ENCODE measurements at regions not wholly inside any gene's neighbourhood (a gene's known extent, or its start where the extent isn't known, plus 50 kb on each side); places are given as distances from the start of the nearest gene placed in this dataset.

DNA sequence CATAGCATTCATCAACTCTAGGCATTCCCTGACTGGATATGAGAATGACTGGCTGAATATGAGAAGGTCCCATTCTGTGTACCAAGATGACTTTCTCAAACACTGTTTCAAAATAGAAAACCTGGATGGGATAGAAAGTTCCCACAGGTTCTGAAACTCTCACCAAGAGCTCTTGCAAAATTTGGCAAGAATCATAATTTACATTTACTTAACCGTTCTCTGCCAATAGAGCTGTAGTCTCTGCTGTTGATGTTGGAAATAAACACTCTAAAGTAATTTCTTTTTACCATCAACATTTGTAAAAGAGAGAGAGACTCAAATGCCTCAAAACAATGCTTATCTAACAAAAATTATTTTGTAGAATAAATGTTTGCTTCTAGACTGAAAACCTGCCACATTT is 221.1 kb downstream of the LMO4 start:
- Histone ChIP-seq H3K36me3 (ENCODE audit: insufficient read depth, low read length, poor library complexity, severe bottlenecking) (no peaks in the 10 kb centered on the region), H3K9me3 (ENCODE audit: low read depth, low read length, poor library complexity, severe bottlenecking) (no peaks in the 10 kb centered on the region), H3K27ac (ENCODE audit: low read depth, low read length, poor library complexity, severe bottlenecking) (no peak overlapping the region), H3K27me3 (replicated peaks; ENCODE audit: insufficient read depth, low read depth, low read length, poor library complexity) (no peaks in the 10 kb centered on the region), H3K4me3 (ENCODE audit: low read depth, low read length, poor library complexity, severe bottlenecking) (no peak overlapping the region), H3K4me1 (ENCODE audit: insufficient read depth, low read length, poor library complexity, severe bottlenecking) (no peaks in the 10 kb centered on the region)
- DNase-seq (ENCODE audit: low spot score), result no peak
- intact Hi-C loops (cut with micrococcal nuclease; ENCODE audit: unreplicated experiment), result no loop called here
- ChIA-PET POLR2A (ENCODE audit: low non-redundant PET) (no interaction called here), CTCF (no interaction called here)
- BruUV-seq (replicated peaks), result no TSS peak
- TF ChIP-seq EZH2 (IDR thresholded peaks at IDR 0.05; ENCODE audit: borderline replicate concordance, low read depth, low read length, poor library complexity, severe bottlenecking), result no peak
- TF ChIP-seq, protein P1, sequence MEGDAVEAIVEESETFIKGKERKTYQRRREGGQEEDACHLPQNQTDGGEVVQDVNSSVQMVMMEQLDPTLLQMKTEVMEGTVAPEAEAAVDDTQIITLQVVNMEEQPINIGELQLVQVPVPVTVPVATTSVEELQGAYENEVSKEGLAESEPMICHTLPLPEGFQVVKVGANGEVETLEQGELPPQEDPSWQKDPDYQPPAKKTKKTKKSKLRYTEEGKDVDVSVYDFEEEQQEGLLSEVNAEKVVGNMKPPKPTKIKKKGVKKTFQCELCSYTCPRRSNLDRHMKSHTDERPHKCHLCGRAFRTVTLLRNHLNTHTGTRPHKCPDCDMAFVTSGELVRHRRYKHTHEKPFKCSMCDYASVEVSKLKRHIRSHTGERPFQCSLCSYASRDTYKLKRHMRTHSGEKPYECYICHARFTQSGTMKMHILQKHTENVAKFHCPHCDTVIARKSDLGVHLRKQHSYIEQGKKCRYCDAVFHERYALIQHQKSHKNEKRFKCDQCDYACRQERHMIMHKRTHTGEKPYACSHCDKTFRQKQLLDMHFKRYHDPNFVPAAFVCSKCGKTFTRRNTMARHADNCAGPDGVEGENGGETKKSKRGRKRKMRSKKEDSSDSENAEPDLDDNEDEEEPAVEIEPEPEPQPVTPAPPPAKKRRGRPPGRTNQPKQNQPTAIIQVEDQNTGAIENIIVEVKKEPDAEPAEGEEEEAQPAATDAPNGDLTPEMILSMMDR (conservative IDR thresholded peaks at IDR 0.05; ENCODE audit: low read depth, low read length), result no peak

DNA sequence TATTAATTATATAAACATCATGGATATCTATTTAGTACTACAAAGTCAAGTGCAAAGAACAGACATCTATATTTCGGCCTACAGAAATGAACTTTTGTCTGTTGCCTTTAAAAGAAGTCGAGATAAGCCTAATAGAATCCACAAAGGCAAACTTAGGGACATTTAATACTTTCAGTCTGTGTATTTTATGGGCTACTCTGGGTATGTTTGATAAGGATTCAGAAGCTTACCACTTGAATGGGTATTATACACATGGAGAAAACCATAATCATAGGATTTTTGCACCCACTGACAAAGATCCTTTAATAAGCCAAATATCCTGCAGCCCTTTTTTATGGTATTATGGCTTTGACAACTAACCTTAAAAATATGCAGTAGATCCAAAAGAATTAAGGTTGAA is 224.8 kb downstream of the LMO4 start:
- Histone ChIP-seq H3K27ac (ENCODE audit: low read depth, low read length, poor library complexity, severe bottlenecking) (no peak overlapping the region), H3K4me1 (ENCODE audit: insufficient read depth, low read length, poor library complexity, severe bottlenecking) (no peaks in the 10 kb centered on the region), H3K9me3 (ENCODE audit: low read depth, low read length, poor library complexity, severe bottlenecking) (no peaks in the 10 kb centered on the region), H3K27me3 (replicated peaks; ENCODE audit: insufficient read depth, low read depth, low read length, poor library complexity) (no peaks in the 10 kb centered on the region), H3K36me3 (ENCODE audit: insufficient read depth, low read length, poor library complexity, severe bottlenecking) (no peaks in the 10 kb centered on the region), H3K4me3 (ENCODE audit: low read depth, low read length, poor library complexity, severe bottlenecking) (no peak overlapping the region)
- ChIA-PET CTCF (no interaction called here), POLR2A (ENCODE audit: low non-redundant PET) (no interaction called here)
- no peak for TF ChIP-seq EZH2 (IDR thresholded peaks at IDR 0.05; ENCODE audit: borderline replicate concordance, low read depth, low read length, poor library complexity, severe bottlenecking)
- BruUV-seq (replicated peaks), result no TSS peak
- intact Hi-C loops (cut with micrococcal nuclease; ENCODE audit: unreplicated experiment), result no loop called here
- no peak for DNase-seq (ENCODE audit: low spot score)

- Histone ChIP-seq H3K27ac (ENCODE audit: low read depth, low read length, poor library complexity, severe bottlenecking) (no peak overlapping the region), H3K4me1 (ENCODE audit: insufficient read depth, low read length, poor library complexity, severe bottlenecking) (no peaks in the 10 kb centered on the region), H3K4me3 (ENCODE audit: low read depth, low read length, poor library complexity, severe bottlenecking) (no peak overlapping the region), H3K27me3 (replicated peaks; ENCODE audit: insufficient read depth, low read depth, low read length, poor library complexity) (no peaks in the 10 kb centered on the region), H3K36me3 (ENCODE audit: insufficient read depth, low read length, poor library complexity, severe bottlenecking) (no peaks in the 10 kb centered on the region), H3K9me3 (ENCODE audit: low read depth, low read length, poor library complexity, severe bottlenecking) (no peaks in the 10 kb centered on the region)
- ChIA-PET CTCF (no interaction called here), POLR2A (ENCODE audit: low non-redundant PET) (no interaction called here)
- intact Hi-C loops (cut with micrococcal nuclease; ENCODE audit: unreplicated experiment), result no loop called here
- no peak for TF ChIP-seq EZH2 (IDR thresholded peaks at IDR 0.05; ENCODE audit: borderline replicate concordance, low read depth, low read length, poor library complexity, severe bottlenecking)
- TF ChIP-seq, protein P1 (conservative IDR thresholded peaks at IDR 0.05; ENCODE audit: low read depth, low read length), result no peak
- BruUV-seq (replicated peaks), result no TSS peak
- DNase-seq (ENCODE audit: low spot score), result no peak
Observed at GRCh38 chr1:87555366-87555765, 226.7 kb downstream of the LMO4 start.

- no peak for DNase-seq (ENCODE audit: low spot score)
- Histone ChIP-seq H3K27me3 (replicated peaks; ENCODE audit: insufficient read depth, low read depth, low read length, poor library complexity) (no peaks in the 10 kb centered on the region), H3K4me1 (ENCODE audit: insufficient read depth, low read length, poor library complexity, severe bottlenecking) (no peaks in the 10 kb centered on the region), H3K4me3 (ENCODE audit: low read depth, low read length, poor library complexity, severe bottlenecking) (no peak overlapping the region), H3K27ac (ENCODE audit: low read depth, low read length, poor library complexity, severe bottlenecking) (no peak overlapping the region), H3K36me3 (ENCODE audit: insufficient read depth, low read length, poor library complexity, severe bottlenecking) (no peaks in the 10 kb centered on the region), H3K9me3 (ENCODE audit: low read depth, low read length, poor library complexity, severe bottlenecking) (no peaks in the 10 kb centered on the region)
- CTCF ChIA-PET, result no interaction called here
- BruUV-seq (replicated peaks), result no TSS peak
- TF ChIP-seq EZH2 (IDR thresholded peaks at IDR 0.05; ENCODE audit: borderline replicate concordance, low read depth, low read length, poor library complexity, severe bottlenecking), result no peak
- TF ChIP-seq, protein P1 (conservative IDR thresholded peaks at IDR 0.05; ENCODE audit: low read depth, low read length), result no peak
- intact Hi-C loops (cut with micrococcal nuclease; ENCODE audit: unreplicated experiment), result no loop called here
- POLR2A ChIA-PET (ENCODE audit: low non-redundant PET), result no interaction called here
Observed at GRCh38 chr1:87556326-87556725, 227.6 kb downstream of the LMO4 start.

Data from A673 (cell line).